HepG2 (cell line): ENCODE measurements at regions not wholly inside any gene's neighbourhood (a gene's known extent, or its start where the extent isn't known, plus 50 kb on each side); places are given as distances from the start of the nearest gene placed in this dataset.

Source experiments
- ATAC-seq: fragments of 200-7000 bp; cut with Tn5 transposase; 3 replicates; pipeline ENCODE4 v1.9.1; 2020; ENCODE audit warnings: mild to moderate bottlenecking, moderate library complexity
- BruUV-seq: library from RNA; stranded (reverse); fragments of 400-500 nt; replicated peaks from 2 replicates; lab custom pipeline; 2021; lab: Mats Ljungman, UMichigan
- CTCF ChIA-PET: fragments of 300-600 bp; formaldehyde crosslinking; extraction: SDS; loops from one replicate; lab custom pipeline; 2021; ENCODE audit warnings: low total read pairs, inconsistent platforms, low intra/inter-chr PET ratio; lab: Yijun Ruan, JAX
- POLR2A ChIA-PET: fragments of 350-600 bp; sonication (Branson Sonifier 250); formaldehyde crosslinking; loops from one replicate; lab custom pipeline; 2020; ENCODE audit warnings: antibody characterized with exemption, inconsistent platforms; lab: Yijun Ruan, JAX
- DNase-seq: peaks from one replicate; pipeline ENCODE4 v3.0.0-alpha.2; 2015; ENCODE audit warnings: low spot score
- FAIRE-seq: peaks from 3 replicates; lab custom pipeline; 2011; peaks lifted over from hg19 to GRCh38; lab: Jason Lieb, UNC
- H2AFZ ChIP-seq: one replicate; pipeline ENCODE4 v1.6.1; 2011; ENCODE audit warnings: low read length, inconsistent platforms
- H3K27ac ChIP-seq: fragments of 300-600 bp; 3 replicates; pipeline ENCODE4 v1.8.0; 2011; ENCODE audit warnings: mixed run types, mild to moderate bottlenecking, mixed read lengths, low read length, inconsistent platforms; ENCODE audit not compliant: insufficient read depth; ENCODE audit errors: extremely low read length
- H3K27me3 ChIP-seq, 2 experiments: fragments of 200-600 bp in 1 of 2; 2 replicates in 1 of 2; 3 replicates in 1 of 2; pipeline versions ENCODE4 v1.6.0 to v1.8.0; 2011; ENCODE audit warnings: low read length in 2 of 2, mild to moderate bottlenecking in 2 of 2, moderate library complexity in 2 of 2, inconsistent platforms in 1 of 2; ENCODE audit not compliant: insufficient read depth in 2 of 2, control insufficient read depth in 1 of 2
- H3K36me3 ChIP-seq, 2 experiments: fragments of 200-600 bp in 1 of 2; replicated peaks in 1 of 2; 2 replicates in 1 of 2; 3 replicates in 1 of 2; pipeline versions ENCODE4 v1.5.1 to v1.8.0; 2011; ENCODE audit warnings: low read length in 2 of 2, inconsistent platforms in 1 of 2; ENCODE audit not compliant: insufficient read depth in 2 of 2, control insufficient read depth in 1 of 2
- H3K4me1 ChIP-seq: 2 replicates; pipeline ENCODE4 v1.5.1; 2012; ENCODE audit warnings: low read length, inconsistent platforms; ENCODE audit not compliant: insufficient read depth
- H3K4me2 ChIP-seq: 2 replicates; pipeline ENCODE4 v1.6.0; 2011; ENCODE audit warnings: low read depth, low read length, inconsistent platforms
- H3K4me3 ChIP-seq, 3 experiments: fragments of 200-600 bp in 1 of 3; sonication (generic), shearing (Covaris generic) in 1 of 3; replicated peaks in 1 of 3; 2 replicates each; pipeline ENCODE4 v1.5.1; 2011 to 2016; ENCODE audit warnings: low read length in 3 of 3, inconsistent platforms in 2 of 3, low read depth in 2 of 3, mild to moderate bottlenecking in 2 of 3, control low read depth in 1 of 3, mixed read lengths in 1 of 3; ENCODE audit not compliant: insufficient read depth in 1 of 3
- H3K79me2 ChIP-seq: one replicate; pipeline ENCODE4 v1.6.1; 2011; ENCODE audit warnings: low read length, inconsistent platforms; ENCODE audit not compliant: insufficient read depth
- H3K9ac ChIP-seq: 2 replicates; pipeline ENCODE4 v1.6.0; 2011; ENCODE audit warnings: mild to moderate bottlenecking, low read depth, low read length, inconsistent platforms; ENCODE audit not compliant: insufficient read depth
- H3K9me3 ChIP-seq: 2 replicates; pipeline ENCODE4 v1.5.1; 2012; ENCODE audit warnings: mild to moderate bottlenecking, low read length
- H4K20me1 ChIP-seq: 2 replicates; pipeline ENCODE4 v1.6.0; 2011; ENCODE audit warnings: inconsistent platforms, mild to moderate bottlenecking, low read length, moderate library complexity; ENCODE audit not compliant: insufficient read depth
- BRCA1 ChIP-seq: sonication (generic); formaldehyde crosslinking; IDR thresholded peaks from 2 replicates; pipeline ENCODE4 v1.4.0; 2020; ENCODE audit warnings: missing genetic modification reagents
- HCFC1 ChIP-seq: fragments of 150-350 bp; IDR thresholded peaks from 2 replicates; pipeline ENCODE4 v1.6.1; 2014; ENCODE audit warnings: low read depth, low read length
- MAFF ChIP-seq: IDR thresholded peaks from 2 replicates; pipeline ENCODE4 v1.6.1; 2011; ENCODE audit warnings: low read depth, low read length, improper control_type of control experiment
- MAFK ChIP-seq, 2 experiments: IDR thresholded peaks in 1 of 2; conservative IDR thresholded peaks in 1 of 2; 2 replicates each; pipeline ENCODE4 v1.6.1; 2011; ENCODE audit warnings: improper control_type of control experiment in 2 of 2, low read length in 2 of 2
- SRSF9 ChIP-seq: fragments of 200-400 bp; formaldehyde crosslinking; IDR thresholded peaks from 2 replicates; pipeline ENCODE4 v1.6.1; 2018; ENCODE audit warnings: borderline replicate concordance, mild to moderate bottlenecking, low read depth, low read length; ENCODE audit not compliant: insufficient read depth, poor library complexity, severe bottlenecking
- ZBTB46 ChIP-seq: sonication (generic); formaldehyde crosslinking; IDR thresholded peaks from 2 replicates; pipeline ENCODE4 v1.4.0; 2020; ENCODE audit warnings: mild to moderate bottlenecking, missing genetic modification reagents, borderline replicate concordance
- WGBS: methylation state at CpG from one replicate; pipeline ENCODE4 v1.1.6; 2017; ENCODE audit warnings: low lambda C conversion rate; 5-methylcytosine and 5-hydroxymethylcytosine counted together
- in situ Hi-C: cut with HindIII; loops from 2 replicates; pipeline ENCODE4 v1.10.0; 2017; ENCODE audit warnings: low pct_unique_long_range_greater_than_20kb; ENCODE audit not compliant: extremely low pct_ligation_motif_present
- intact Hi-C: fragments of 100-400 bp; cut with micrococcal nuclease; formaldehyde crosslinking; loops from one replicate; pipeline ENCODE4 v1.10.0; 2022; ENCODE audit not compliant: unreplicated experiment
- TF ChIP-seq, protein P1 (sequence below): sonication (generic); formaldehyde crosslinking; IDR thresholded peaks from 2 replicates; pipeline ENCODE4 v1.5.1; 2020; ENCODE audit warnings: mild to moderate bottlenecking, missing genetic modification reagents, borderline replicate concordance
- TF ChIP-seq, protein P2 (sequence below): sonication (generic); formaldehyde crosslinking; IDR thresholded peaks from 2 replicates; pipeline ENCODE4 v1.4.0; 2020; ENCODE audit warnings: missing genetic modification reagents

- H3K36me3 ChIP-seq, result no peaks in the 10 kb centered on the region
- in situ Hi-C loops, result loop anchor here (25.0 kb wide), 1 partner anchor 112 kb away; no protein-coding TSS in a partner anchor
- CTCF ChIA-PET, result no interaction called here
- no peaks in the 10 kb centered on the region for H3K27me3 ChIP-seq
- DNase-seq (no peak), FAIRE-seq (no peak), ATAC-seq (no peak)
- no peaks in the 10 kb centered on the region for H4K20me1 ChIP-seq
- WGBS, result 3% methylated on average over 5 of the region's 5 CpGs
- peaks cover 23% of the 10 kb centered on the region for H3K9me3 ChIP-seq
- H3K79me2 ChIP-seq, result no peaks in the 10 kb centered on the region
- no peaks in the 10 kb centered on the region for H3K4me1 ChIP-seq
- no peak overlapping the region for H3K9ac ChIP-seq
- POLR2A ChIA-PET, result no interaction called here
- intact Hi-C loops, result no loop called here
- no peak overlapping the region for H3K27ac ChIP-seq
- H2AFZ ChIP-seq, result no peak overlapping the region
- H3K4me3 ChIP-seq, result no peak overlapping the region
- no TSS peak for BruUV-seq
- TF ChIP-seq ZBTB46 (no peak), HCFC1 (no peak), MAFF (peak; percentile 61), SRSF9 (no peak), BRCA1 (CRISPR knock-in tag) (no peak), MAFK (conservative IDR thresholded peaks at IDR 0.05 in 1 of 2, IDR thresholded peaks at IDR 0.05 in 1 of 2; ENCODE audit: low read length in 2 of 2) (peak; percentile 69 to 83)
- TF ChIP-seq, protein P1, sequence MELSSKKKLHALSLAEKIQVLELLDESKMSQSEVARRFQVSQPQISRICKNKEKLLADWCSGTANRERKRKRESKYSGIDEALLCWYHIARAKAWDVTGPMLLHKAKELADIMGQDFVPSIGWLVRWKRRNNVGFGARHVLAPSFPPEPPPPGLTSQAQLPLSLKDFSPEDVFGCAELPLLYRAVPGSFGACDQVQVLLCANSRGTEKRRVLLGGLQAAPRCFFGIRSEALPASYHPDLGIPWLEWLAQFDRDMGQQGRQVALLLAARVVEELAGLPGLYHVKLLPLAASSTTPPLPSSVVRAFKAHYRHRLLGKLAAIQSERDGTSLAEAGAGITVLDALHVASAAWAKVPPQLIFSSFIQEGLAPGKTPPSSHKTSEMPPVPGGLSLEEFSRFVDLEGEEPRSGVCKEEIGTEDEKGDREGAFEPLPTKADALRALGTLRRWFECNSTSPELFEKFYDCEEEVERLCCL, result no peak
- TF ChIP-seq, protein P2, sequence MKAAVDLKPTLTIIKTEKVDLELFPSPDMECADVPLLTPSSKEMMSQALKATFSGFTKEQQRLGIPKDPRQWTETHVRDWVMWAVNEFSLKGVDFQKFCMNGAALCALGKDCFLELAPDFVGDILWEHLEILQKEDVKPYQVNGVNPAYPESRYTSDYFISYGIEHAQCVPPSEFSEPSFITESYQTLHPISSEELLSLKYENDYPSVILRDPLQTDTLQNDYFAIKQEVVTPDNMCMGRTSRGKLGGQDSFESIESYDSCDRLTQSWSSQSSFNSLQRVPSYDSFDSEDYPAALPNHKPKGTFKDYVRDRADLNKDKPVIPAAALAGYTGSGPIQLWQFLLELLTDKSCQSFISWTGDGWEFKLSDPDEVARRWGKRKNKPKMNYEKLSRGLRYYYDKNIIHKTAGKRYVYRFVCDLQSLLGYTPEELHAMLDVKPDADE (CRISPR knock-in tag), result no peak
- H3K4me2 ChIP-seq, result no peak overlapping the region
Observed at GRCh38 chr13:57224414-57224813, 57.4 kb downstream of the PRR20E start.
